Mucosa of gallbladder (tissue), 1 donor: ENCODE measurements at regions not wholly inside any gene's neighbourhood (a gene's known extent, or its start where the extent isn't known, plus 50 kb on each side); places are given as distances from the start of the nearest gene placed in this dataset.
"Not testable (repeated sequence)": the region's sequence is repeated elsewhere in the genome, so short reads cannot be mapped to it uniquely, and the experiment has no call there.

ENCODE experiments used
- DNase-seq: peaks from one replicate; pipeline ENCODE4 v3.0.0-alpha.2; 2020; ENCODE audit warnings: low spot score
- donor health status: DM: no; HTN: no; CAD: no.

- DNase-seq: no peak
Observed at GRCh38 chr5:173495225-173495904, 121.1 kb downstream of the BOD1 start.

GRCh38 chr5:173494446-173494845, 122.0 kb downstream of the BOD1 start:
- DNase-seq: no peak

- DNase-seq: no peak
Observed at GRCh38 chr5:173493846-173494245, 122.6 kb downstream of the BOD1 start.

- DNase-seq: no peak
Observed at GRCh38 chr5:173493040-173493439, 123.4 kb downstream of the BOD1 start.

GRCh38 chr5:173490681-173491080, 125.8 kb downstream of the BOD1 start:
- no peak for DNase-seq

GRCh38 chr5:173488144-173488543, 128.3 kb downstream of the BOD1 start:
- no peak for DNase-seq

GRCh38 chr5:173487300-173487699, 129.2 kb downstream of the BOD1 start:
- DNase-seq: no peak

- DNase-seq: peak; percentile 34
Observed at GRCh38 chr5:173486355-173487225, 129.9 kb downstream of the BOD1 start.

- no peak for DNase-seq
Observed at GRCh38 chr5:173484569-173484968, 131.9 kb downstream of the BOD1 start.

- DNase-seq: not testable (repeated sequence)
Observed at GRCh38 chr5:173483599-173483998, 132.9 kb downstream of the BOD1 start.

- DNase-seq: no peak
Observed at GRCh38 chr5:173483160-173483559, 133.3 kb downstream of the BOD1 start.

- no peak for DNase-seq
Observed at GRCh38 chr5:173481821-173482220, 134.6 kb downstream of the BOD1 start.

- no peak for DNase-seq
Observed at GRCh38 chr5:173480896-173481295, 135.6 kb downstream of the BOD1 start.

- no peak for DNase-seq
Observed at GRCh38 chr5:173479711-173480110, 136.7 kb downstream of the BOD1 start.

GRCh38 chr5:173477345-173478040, 139.0 kb downstream of the BOD1 start:
- DNase-seq: peak; percentile 50

- DNase-seq: no peak
Observed at GRCh38 chr5:173475780-173476179, 140.7 kb downstream of the BOD1 start.

GRCh38 chr5:173474881-173475287, 141.6 kb downstream of the BOD1 start:
- no peak for DNase-seq

- no peak for DNase-seq
Observed at GRCh38 chr5:173473288-173473687, 143.2 kb downstream of the BOD1 start.

- peak; percentile 27 for DNase-seq
Observed at GRCh38 chr5:173472784-173473278, 143.6 kb downstream of the BOD1 start.

GRCh38 chr5:173472164-173472563, 143.9 kb upstream of the STC2 start:
- peak; percentile 73 for DNase-seq

GRCh38 chr5:173468821-173469251, 140.6 kb upstream of the STC2 start:
- no peak for DNase-seq

- no peak for DNase-seq
Observed at GRCh38 chr5:173466227-173466626, 138.0 kb upstream of the STC2 start.
